Upper lobe of right lung (tissue), 1 donor: ENCODE measurements at regions not wholly inside any gene's neighbourhood (a gene's known extent, or its start where the extent isn't known, plus 50 kb on each side); places are given as distances from the start of the nearest gene placed in this dataset.

ENCODE experiments used
- ATAC-seq: fragments of 200-7000 bp; cut with Tn5 transposase; one replicate; pipeline ENCODE4 v1.9.1; 2020; ENCODE audit warnings: mild to moderate bottlenecking, moderate library complexity
- DNase-seq: peaks from one replicate; pipeline ENCODE4 v3.0.0-alpha.2; 2020
- H3K27ac ChIP-seq: fragments of 200-600 bp; one replicate; pipeline ENCODE4 v1.8.0; 2022
- H3K27me3 ChIP-seq: fragments of 200-600 bp; one replicate; pipeline ENCODE4 v1.8.0; 2022; ENCODE audit warnings: mild to moderate bottlenecking
- H3K36me3 ChIP-seq: fragments of 200-600 bp; one replicate; pipeline ENCODE4 v1.8.0; 2022
- H3K4me1 ChIP-seq: fragments of 200-600 bp; one replicate; pipeline ENCODE4 v1.8.0; 2022
- H3K4me3 ChIP-seq: fragments of 200-600 bp; one replicate; pipeline ENCODE4 v1.8.0; 2022; ENCODE audit warnings: mild to moderate bottlenecking
- H3K9me3 ChIP-seq: fragments of 200-600 bp; one replicate; pipeline ENCODE4 v1.8.0; 2022
- CTCF ChIP-seq: fragments of 200-600 bp; IDR thresholded peaks from one replicate; pipeline ENCODE4 v1.8.0; 2022; ENCODE audit warnings: antibody characterized with exemption
- intact Hi-C: fragments of 100-400 bp; cut with DNase I; formaldehyde crosslinking; loops from one replicate; pipeline ENCODE4 v1.11.0; 2022
- donor health status: DM: no; HTN: yes; CAD: no; lungs with severe emphysema.

- Histone ChIP-seq H3K27ac (no peak overlapping the region), H3K4me3 (no peak overlapping the region), H3K4me1 (no peaks in the 10 kb centered on the region), H3K36me3 (no peaks in the 10 kb centered on the region), H3K9me3 (no peaks in the 10 kb centered on the region), H3K27me3 (no peaks in the 10 kb centered on the region)
- intact Hi-C loops, result no loop called here
- no peak for ATAC-seq
- TF ChIP-seq CTCF, result no peak
- peak; percentile 43 for DNase-seq
Measured at GRCh38 chr1:53378061-53378460, 50.2 kb upstream of the LRP8 start.

GRCh38 chr1:53378932-53379661, 51.2 kb upstream of the LRP8 start:
- peak; percentile 5 for DNase-seq
- Histone ChIP-seq H3K27ac (no peak overlapping the region), H3K36me3 (no peaks in the 10 kb centered on the region), H3K4me1 (no peaks in the 10 kb centered on the region), H3K4me3 (no peak overlapping the region), H3K27me3 (no peaks in the 10 kb centered on the region), H3K9me3 (no peaks in the 10 kb centered on the region)
- intact Hi-C loops, result no loop called here
- no peak for ATAC-seq
- no peak for TF ChIP-seq CTCF

GRCh38 chr1:53379662-53380002, 51.8 kb upstream of the LRP8 start:
- no peak for ATAC-seq
- peak; percentile 16 for DNase-seq
- intact Hi-C loops, result no loop called here

GRCh38 chr1:53380296-53380695, 52.4 kb upstream of the LRP8 start:
- no peaks in the 10 kb centered on the region for H3K4me1 ChIP-seq
- DNase-seq (peak; percentile 20), ATAC-seq (no peak)
- intact Hi-C loops, result no loop called here
- H3K9me3 ChIP-seq, result no peaks in the 10 kb centered on the region
- no peak overlapping the region for H3K4me3 ChIP-seq
- TF ChIP-seq CTCF, result no peak
- H3K27ac ChIP-seq, result no peak overlapping the region
- no peaks in the 10 kb centered on the region for H3K27me3 ChIP-seq
- H3K36me3 ChIP-seq, result no peaks in the 10 kb centered on the region

More at GRCh38 chr1:53379662-53380002, 51.8 kb upstream of the LRP8 start:
- no peak for TF ChIP-seq CTCF
- Histone ChIP-seq H3K36me3 (no peaks in the 10 kb centered on the region), H3K27ac (no peak overlapping the region), H3K4me1 (no peaks in the 10 kb centered on the region), H3K27me3 (no peaks in the 10 kb centered on the region), H3K4me3 (no peak overlapping the region), H3K9me3 (no peaks in the 10 kb centered on the region)

- TF ChIP-seq CTCF, result no peak
- no peaks in the 10 kb centered on the region for H3K36me3 ChIP-seq
- no peaks in the 10 kb centered on the region for H3K9me3 ChIP-seq
- no peak overlapping the region for H3K4me3 ChIP-seq
- H3K27me3 ChIP-seq, result no peaks in the 10 kb centered on the region
- DNase-seq (no peak), ATAC-seq (no peak)
- H3K4me1 ChIP-seq, result no peaks in the 10 kb centered on the region
- intact Hi-C loops, result no loop called here
- H3K27ac ChIP-seq, result no peak overlapping the region
Measured at GRCh38 chr1:53381790-53382401, 54.0 kb upstream of the LRP8 start.
